ENCODE measurements at regions not wholly inside any gene's neighbourhood (a gene's known extent, or its start where the extent isn't known, plus 50 kb on each side); places are given as distances from the start of the nearest gene placed in this dataset.

DNA sequence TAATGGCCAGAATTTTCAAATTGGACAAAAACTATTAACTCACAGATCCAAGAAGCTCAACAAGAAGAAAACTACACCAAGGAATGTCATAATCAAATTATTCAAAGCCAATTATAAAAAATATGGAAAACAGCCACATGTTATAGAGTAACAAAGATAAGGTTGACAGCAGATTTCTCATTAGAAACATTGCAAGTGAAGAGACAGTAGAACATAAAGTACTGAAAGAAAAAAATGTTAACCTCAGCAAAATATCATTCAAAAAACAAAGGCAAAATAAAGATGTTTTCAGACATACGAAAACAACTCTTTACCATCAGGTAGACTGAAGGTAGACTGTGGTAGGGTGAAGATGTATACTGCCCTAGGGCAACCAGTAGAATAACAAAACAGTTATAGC is 83.4 kb downstream of the KCNRG start:
- TF ChIP-seq GLIS3 (CRISPR knock-in tag; IDR thresholded peaks at IDR 0.05) (no peak), SNAI2 (CRISPR knock-in tag; IDR thresholded peaks at IDR 0.05) (no peak), ZC3H10 (CRISPR knock-in tag; IDR thresholded peaks at IDR 0.05) (no peak), ARNTL (CRISPR knock-in tag; IDR thresholded peaks at IDR 0.05; ENCODE audit: borderline replicate concordance, low read depth) (no peak), RARB (CRISPR knock-in tag; IDR thresholded peaks at IDR 0.05) (no peak), ZNF8 (CRISPR knock-in tag; IDR thresholded peaks at IDR 0.05) (no peak), ZFP3 (CRISPR knock-in tag; IDR thresholded peaks at IDR 0.05) (no peak)
- TF ChIP-seq, protein P1, sequence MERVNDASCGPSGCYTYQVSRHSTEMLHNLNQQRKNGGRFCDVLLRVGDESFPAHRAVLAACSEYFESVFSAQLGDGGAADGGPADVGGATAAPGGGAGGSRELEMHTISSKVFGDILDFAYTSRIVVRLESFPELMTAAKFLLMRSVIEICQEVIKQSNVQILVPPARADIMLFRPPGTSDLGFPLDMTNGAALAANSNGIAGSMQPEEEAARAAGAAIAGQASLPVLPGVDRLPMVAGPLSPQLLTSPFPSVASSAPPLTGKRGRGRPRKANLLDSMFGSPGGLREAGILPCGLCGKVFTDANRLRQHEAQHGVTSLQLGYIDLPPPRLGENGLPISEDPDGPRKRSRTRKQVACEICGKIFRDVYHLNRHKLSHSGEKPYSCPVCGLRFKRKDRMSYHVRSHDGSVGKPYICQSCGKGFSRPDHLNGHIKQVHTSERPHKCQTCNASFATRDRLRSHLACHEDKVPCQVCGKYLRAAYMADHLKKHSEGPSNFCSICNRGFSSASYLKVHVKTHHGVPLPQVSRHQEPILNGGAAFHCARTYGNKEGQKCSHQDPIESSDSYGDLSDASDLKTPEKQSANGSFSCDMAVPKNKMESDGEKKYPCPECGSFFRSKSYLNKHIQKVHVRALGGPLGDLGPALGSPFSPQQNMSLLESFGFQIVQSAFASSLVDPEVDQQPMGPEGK (CRISPR knock-in tag; IDR thresholded peaks at IDR 0.05; ENCODE audit: borderline replicate concordance), result no peak

All from SK-N-SH treated with all-trans-retinoic acid at 6 μM for 48 hours (cell line).